Hematopoietic multipotent progenitor cell treated with erythropoietin and hydrocortisone succinate and interleukin-3 and kit ligand, for 15 days (in vitro differentiated cells): ENCODE measurements at regions not wholly inside any gene's neighbourhood (a gene's known extent, or its start where the extent isn't known, plus 50 kb on each side); places are given as distances from the start of the nearest gene placed in this dataset.

Experiments
- DNase-seq: peaks from one replicate; pipeline ENCODE4 v3.0.0-alpha.2; 2015; ENCODE audit warnings: low spot score

- no peak for DNase-seq
Measured at GRCh38 chr9:121569266-121569648, 69.6 kb upstream of the GGTA1 start.

GRCh38 chr9:121572581-121572980, 72.9 kb upstream of the GGTA1 start:
- DNase-seq, result no peak

GRCh38 chr9:121573717-121574485, 74.3 kb upstream of the GGTA1 start:
- no peak for DNase-seq

- no peak for DNase-seq
Measured at GRCh38 chr9:121574774-121575519, 75.3 kb upstream of the GGTA1 start.

GRCh38 chr9:121576281-121577075, 75.0 kb upstream of the DAB2IP start:
- no peak for DNase-seq

- DNase-seq, result no peak
Measured at GRCh38 chr9:121577166-121577565, 74.3 kb upstream of the DAB2IP start.

- DNase-seq, result no peak
Measured at GRCh38 chr9:121577572-121577971, 73.9 kb upstream of the DAB2IP start.

- DNase-seq, result no peak
Measured at GRCh38 chr9:121581786-121582600, 69.4 kb upstream of the DAB2IP start.

- DNase-seq, result no peak
Measured at GRCh38 chr9:121582641-121583040, 68.8 kb upstream of the DAB2IP start.

- DNase-seq, result no peak
Measured at GRCh38 chr9:121584421-121584820, 67.0 kb upstream of the DAB2IP start.

- no peak for DNase-seq
Measured at GRCh38 chr9:121587863-121588262, 63.6 kb upstream of the DAB2IP start.

- no peak for DNase-seq
Measured at GRCh38 chr9:121589986-121590385, 61.4 kb upstream of the DAB2IP start.

- DNase-seq, result no peak
Measured at GRCh38 chr9:121592265-121592664, 59.2 kb upstream of the DAB2IP start.

- DNase-seq, result no peak
Measured at GRCh38 chr9:121593066-121593465, 58.4 kb upstream of the DAB2IP start.

- no peak for DNase-seq
Measured at GRCh38 chr9:121596515-121596914, 54.9 kb upstream of the DAB2IP start.

GRCh38 chr9:121597698-121598166, 53.7 kb upstream of the DAB2IP start:
- DNase-seq, result no peak

- DNase-seq, result no peak
Measured at GRCh38 chr9:121598167-121598964, 53.1 kb upstream of the DAB2IP start.

GRCh38 chr9:121598965-121599871, 52.2 kb upstream of the DAB2IP start:
- no peak for DNase-seq

GRCh38 chr9:121599872-121600585, 51.4 kb upstream of the DAB2IP start:
- no peak for DNase-seq
